Endothelial cell of umbilical vein (primary cell): ENCODE measurements at regions not wholly inside any gene's neighbourhood (a gene's known extent, or its start where the extent isn't known, plus 50 kb on each side); places are given as distances from the start of the nearest gene placed in this dataset.

Experiments used
- BruUV-seq: library from RNA; stranded (reverse); fragments of 400-500 nt; replicated peaks from 2 replicates; lab custom pipeline; 2021; lab: Mats Ljungman, UMichigan
- CTCF ChIA-PET: fragments of 300-600, 350-600 bp; sonication (Branson Sonifier 250); formaldehyde crosslinking; loops from one replicate; lab custom pipeline; 2021; ENCODE audit warnings: antibody characterized with exemption, inconsistent platforms; lab: Charles Lee
- POLR2A ChIA-PET: fragments of 300-600, 350-600 bp; sonication (Branson Sonifier 250); formaldehyde crosslinking; loops from one replicate; lab custom pipeline; 2021; ENCODE audit warnings: antibody characterized with exemption, inconsistent platforms; lab: Charles Lee
- DNase-seq: peaks from one replicate; pipeline ENCODE4 v3.0.0-alpha.2; 2011; ENCODE audit warnings: low read depth, low spot score
- FAIRE-seq: peaks from 2 replicates; lab custom pipeline; 2011; peaks lifted over from hg19 to GRCh38; lab: Jason Lieb, UNC
- H2AFZ ChIP-seq: 2 replicates; pipeline ENCODE4 v1.6.0; 2012; ENCODE audit warnings: low read depth, low read length, control low read depth, inconsistent platforms
- H3K27ac ChIP-seq: 2 replicates; pipeline ENCODE4 v1.5.1; 2011; ENCODE audit warnings: low read depth, mild to moderate bottlenecking, control low read depth, low read length, moderate library complexity; ENCODE audit not compliant: insufficient read depth
- H3K27me3 ChIP-seq, 2 experiments: 2 replicates each; pipeline versions ENCODE4 v1.6.0 to v1.6.1; 2011; ENCODE audit warnings: low read length in 2 of 2, mixed read lengths in 1 of 2; ENCODE audit not compliant: control insufficient read depth in 2 of 2, insufficient read depth in 2 of 2
- H3K36me3 ChIP-seq, 2 experiments: 2 replicates in 1 of 2; 3 replicates in 1 of 2; pipeline ENCODE4 v1.5.1; 2011; ENCODE audit warnings: low read length in 2 of 2, mild to moderate bottlenecking in 1 of 2, moderate library complexity in 1 of 2; ENCODE audit not compliant: control insufficient read depth in 2 of 2, insufficient read depth in 2 of 2; ENCODE audit errors: extremely low read depth in 1 of 2
- H3K4me1 ChIP-seq: 3 replicates; pipeline ENCODE4 v1.5.1; 2011; ENCODE audit warnings: mild to moderate bottlenecking, low read length; ENCODE audit not compliant: control insufficient read depth, insufficient read depth; ENCODE audit errors: extremely low read depth
- H3K4me2 ChIP-seq: 2 replicates; pipeline ENCODE4 v1.6.1; 2011; ENCODE audit warnings: low read length, control low read depth, mixed read lengths; ENCODE audit not compliant: insufficient read depth
- H3K4me3 ChIP-seq, 3 experiments: fragments of 200-600 bp in 1 of 3; sonication (generic), shearing (Covaris generic) in 1 of 3; replicated peaks in 1 of 3; 2 replicates each; pipeline ENCODE4 v1.5.1; 2011 to 2016; ENCODE audit warnings: control low read depth in 3 of 3, low read length in 3 of 3, mild to moderate bottlenecking in 2 of 3, inconsistent platforms in 1 of 3, low read depth in 1 of 3, moderate library complexity in 1 of 3; ENCODE audit not compliant: insufficient read depth in 1 of 3
- H3K79me2 ChIP-seq: 2 replicates; pipeline ENCODE4 v1.6.0; 2012; ENCODE audit warnings: low read length, inconsistent platforms; ENCODE audit not compliant: control insufficient read depth, insufficient read depth
- H3K9ac ChIP-seq: replicated peaks from 2 replicates; pipeline ENCODE3; 2011; ENCODE audit warnings: low read length, control low read depth; ENCODE audit not compliant: insufficient read depth; ENCODE audit errors: extremely low read depth
- H3K9me1 ChIP-seq: replicated peaks from 3 replicates; pipeline ENCODE4 v1.6.0; 2011; ENCODE audit warnings: mild to moderate bottlenecking, low read length; ENCODE audit not compliant: control insufficient read depth, insufficient read depth; ENCODE audit errors: extremely low read depth
- H3K9me3 ChIP-seq: replicated peaks from 2 replicates; pipeline ENCODE4 v1.5.1; 2012; ENCODE audit warnings: low read length, inconsistent platforms; ENCODE audit not compliant: control insufficient read depth, insufficient read depth
- H4K20me1 ChIP-seq: replicated peaks from 2 replicates; pipeline ENCODE3; 2011; ENCODE audit warnings: mild to moderate bottlenecking, low read length; ENCODE audit not compliant: control insufficient read depth, insufficient read depth; ENCODE audit errors: extremely low read depth
- CTCF ChIP-seq, 2 donors: IDR thresholded peaks; 1 replicate in 1 of 2; 2 replicates in 1 of 2; pipeline ENCODE4 v1.5.1; 2011; ENCODE audit warnings: low read length in 2 of 2, mild to moderate bottlenecking in 2 of 2, moderate library complexity in 2 of 2, control low read depth in 1 of 2, inconsistent platforms in 1 of 2, low read depth in 1 of 2; ENCODE audit not compliant: insufficient read depth in 1 of 2; ENCODE audit errors: extremely low read depth in 1 of 2
- EZH2 ChIP-seq: IDR thresholded peaks from 2 replicates; pipeline ENCODE4 v1.6.1; 2012; ENCODE audit warnings: borderline replicate concordance, low read depth, mild to moderate bottlenecking, moderate library complexity, low read length, inconsistent platforms; ENCODE audit not compliant: severe bottlenecking
- FOS ChIP-seq: IDR thresholded peaks from 2 replicates; pipeline ENCODE4 v1.6.1; 2011; ENCODE audit warnings: mild to moderate bottlenecking, low read length, moderate library complexity, borderline replicate concordance; ENCODE audit not compliant: insufficient read depth
- GATA2 ChIP-seq: IDR thresholded peaks from 2 replicates; pipeline ENCODE4 v1.7.0; 2011; ENCODE audit warnings: low read depth, mild to moderate bottlenecking, moderate library complexity, mixed read lengths, low read length; ENCODE audit not compliant: insufficient read length, insufficient read depth
- MAX ChIP-seq: IDR thresholded peaks from 2 replicates; pipeline ENCODE4 v1.6.1; 2011; ENCODE audit not compliant: insufficient read depth, insufficient read length
- MYC ChIP-seq: IDR thresholded peaks from one replicate; pipeline ENCODE4 v1.6.1; 2011; ENCODE audit warnings: mild to moderate bottlenecking, low read depth, low read length
- POLR2A ChIP-seq: IDR thresholded peaks from 2 replicates; pipeline ENCODE4 v1.6.1; 2012; ENCODE audit warnings: low read depth, mild to moderate bottlenecking, control low read depth, low read length
- dilution Hi-C: fragments of 300-500 bp; cut with MboI; formaldehyde crosslinking; loops from one replicate; pipeline ENCODE4 v1.15.0; 2019; ENCODE audit warnings: low sequenced_read_pairs; ENCODE audit not compliant: extremely low pct_ligation_motif_present
- intact Hi-C: fragments of 100-400 bp; cut with micrococcal nuclease; formaldehyde crosslinking; loops from one replicate; pipeline ENCODE4 v1.10.0; 2022

GRCh38 chr2:159854481-159854880, 56.5 kb upstream of the CD302 start:
- intact Hi-C loops (no loop called here), dilution Hi-C loops (no loop called here)
- CTCF ChIA-PET = interaction anchor here (0.7 to 1.2 kb wide), 2 partner anchors 10 to 66 kb away, joined by 3 to 4 read pairs; no protein-coding TSS in a partner anchor

More at GRCh38 chr2:159854481-159854880, 56.5 kb upstream of the CD302 start:
- Histone ChIP-seq H3K9ac (no peak overlapping the region), H3K27me3 (no peaks in the 10 kb centered on the region), H3K79me2 (no peaks in the 10 kb centered on the region), H3K4me3 (no peak overlapping the region), H3K4me1 (no peaks in the 10 kb centered on the region), H4K20me1 (no peaks in the 10 kb centered on the region), H3K4me2 (no peak overlapping the region), H3K27ac (no peak overlapping the region), H2AFZ (no peak overlapping the region), H3K9me3 (no peaks in the 10 kb centered on the region), H3K36me3 (no peaks in the 10 kb centered on the region), H3K9me1 (no peaks in the 10 kb centered on the region)
- TF ChIP-seq MYC (no peak), GATA2 (no peak), CTCF (IDR thresholded peaks at IDR 0.05; ENCODE audit: extremely low read depth in 1 of 2, insufficient read depth in 1 of 2, low read depth in 1 of 2, low read length in 2 of 2) (no peak), MAX (no peak), FOS (no peak), POLR2A (no peak), EZH2 (no peak)
- no TSS peak for BruUV-seq
- POLR2A ChIA-PET = no interaction called here
- FAIRE-seq (no peak), DNase-seq (no peak)
